ENCODE measurements at regions not wholly inside any gene's neighbourhood (a gene's known extent, or its start where the extent isn't known, plus 50 kb on each side); places are given as distances from the start of the nearest gene placed in this dataset.
A peak's percentile ranks its signal among the peaks of the same experiment; 100 is the strongest.

DNA sequence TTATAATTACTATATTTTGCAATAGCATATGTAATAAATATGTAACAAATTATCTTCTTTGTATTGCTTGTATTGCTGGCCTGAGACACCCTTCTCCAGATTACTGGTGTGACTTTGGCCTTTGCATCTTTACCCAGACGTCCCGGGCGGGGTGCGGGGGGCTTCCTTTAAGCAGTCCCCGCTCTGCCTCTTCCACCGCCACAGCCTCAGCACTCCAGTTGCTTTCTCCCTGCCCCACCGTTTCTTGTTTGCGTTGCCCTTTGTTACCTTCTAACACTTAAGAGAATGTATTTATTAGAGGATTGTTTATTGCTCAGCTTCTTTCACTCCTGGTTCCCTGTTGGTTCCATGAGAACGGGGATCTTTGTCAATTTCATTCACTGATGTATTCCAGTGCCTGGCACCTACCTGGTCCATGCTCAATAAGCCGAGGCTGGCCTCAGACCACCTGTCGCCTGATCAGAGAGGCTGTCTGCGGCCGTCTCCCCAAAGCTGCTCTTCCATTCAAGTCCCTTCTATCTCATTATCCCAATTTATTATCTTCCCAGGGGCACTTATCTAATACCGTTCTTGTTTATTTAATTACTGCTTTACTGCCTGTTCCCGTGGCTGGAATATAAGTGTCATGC, 100.5 kb upstream of the RFLNA start:
- H3K27me3 Mint-ChIP-seq: peaks cover 6% of the 10 kb centered on the region
- peaks cover 5% of the 10 kb centered on the region for H3K36me3 Mint-ChIP-seq
- no peak overlapping the region for H3K27ac Mint-ChIP-seq
- peaks cover 0 to 1% (median 0%) of the 10 kb centered on the region in 3 donors for H3K4me1 Mint-ChIP-seq
- H3K9me3 Mint-ChIP-seq: peaks cover 0 to 9% (median 6%) of the 10 kb centered on the region in 3 donors
- H3K4me3 Mint-ChIP-seq: peak overlapping the region in 1 of 4 donors; percentile 45

DNA sequence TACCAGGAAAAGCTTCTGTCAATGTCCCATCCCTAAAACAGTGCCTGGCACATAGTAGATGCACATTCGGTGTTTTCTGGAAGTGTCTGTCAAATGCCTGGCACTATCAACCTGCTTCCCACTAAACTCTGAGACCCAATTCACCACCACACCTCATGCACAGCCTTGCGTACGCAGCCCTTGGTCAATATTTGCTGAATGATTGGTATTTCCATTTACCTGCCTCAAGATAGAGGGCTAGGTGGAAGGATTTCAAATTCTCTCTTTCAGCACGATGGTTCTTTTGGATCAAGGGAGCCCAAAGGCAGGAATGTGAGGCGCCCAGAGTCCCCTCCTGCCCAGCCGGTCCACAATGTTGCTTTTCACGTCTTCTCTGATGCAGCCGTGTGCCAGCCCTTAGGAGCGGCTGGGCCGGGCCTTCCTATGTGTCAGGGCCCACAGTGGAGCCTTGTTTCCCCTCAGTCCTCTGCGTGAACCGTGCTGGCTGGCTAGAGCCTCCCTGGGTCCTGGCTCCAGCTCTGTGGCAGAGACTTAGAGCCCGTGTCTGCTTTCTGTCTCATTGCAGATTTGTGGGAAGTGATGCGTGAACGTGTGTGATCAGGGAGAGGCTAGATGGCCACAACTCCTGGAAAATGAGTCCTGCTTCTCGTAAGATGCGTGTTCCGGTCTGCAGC, 99.9 kb upstream of the RFLNA start:
- peaks cover 0 to 1% (median 0%) of the 10 kb centered on the region in 3 donors for H3K4me1 Mint-ChIP-seq
- peaks cover 9% of the 10 kb centered on the region for H3K27me3 Mint-ChIP-seq
- H3K27ac Mint-ChIP-seq: no peak overlapping the region
- peaks cover 0 to 12% (median 6%) of the 10 kb centered on the region in 3 donors for H3K9me3 Mint-ChIP-seq
- H3K36me3 Mint-ChIP-seq: peaks cover 5% of the 10 kb centered on the region
- H3K4me3 Mint-ChIP-seq: no peak overlapping the region

DNA sequence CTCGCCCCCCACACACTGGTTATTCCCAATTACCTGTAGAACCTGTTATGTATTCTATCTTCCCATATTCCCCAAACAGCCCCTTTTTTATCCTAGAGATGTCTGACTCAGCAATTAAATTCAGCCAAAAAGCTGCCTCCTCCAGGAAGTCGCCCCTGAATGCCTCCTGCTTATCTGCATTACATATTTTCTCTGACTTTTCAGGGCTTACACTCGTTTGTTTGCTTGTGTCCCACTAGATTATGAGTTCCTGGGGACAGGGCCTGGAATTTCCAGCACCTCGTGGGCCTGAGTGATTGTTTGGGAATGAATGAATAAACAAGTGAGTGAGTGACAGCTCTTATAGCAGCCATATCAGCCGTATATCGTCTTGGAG, 99.3 kb upstream of the RFLNA start:
- Mint-ChIP-seq H3K9me3 (peaks cover 0 to 15% (median 6%) of the 10 kb centered on the region in 3 donors), H3K4me1 (peaks cover 0 to 1% (median 0%) of the 10 kb centered on the region in 3 donors), H3K36me3 (peaks cover 5% of the 10 kb centered on the region), H3K27ac (no peak overlapping the region), H3K27me3 (peaks cover 9% of the 10 kb centered on the region), H3K4me3 (no peak overlapping the region)

DNA sequence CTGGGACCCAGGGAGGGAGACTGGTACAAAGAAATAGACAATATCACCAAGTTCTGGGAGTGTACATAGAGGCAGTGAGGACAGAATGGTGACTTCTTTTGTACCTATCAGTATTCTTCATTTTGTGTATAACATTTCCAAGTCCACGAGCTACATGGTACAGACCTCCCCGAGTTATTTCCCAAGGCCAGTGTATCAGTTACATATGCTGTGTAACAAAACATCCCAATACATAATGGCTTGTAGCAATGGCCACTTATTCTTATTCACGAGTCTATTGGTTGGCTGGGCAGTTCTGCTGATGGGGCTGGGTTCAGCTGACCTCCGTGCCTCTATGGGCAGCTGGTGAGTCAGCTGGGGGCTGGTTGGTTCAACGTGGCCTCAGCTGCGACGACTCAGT, 98.7 kb upstream of the RFLNA start:
- H3K27me3 Mint-ChIP-seq: peaks cover 9% of the 10 kb centered on the region
- H3K27ac Mint-ChIP-seq: no peak overlapping the region
- peaks cover 5% of the 10 kb centered on the region for H3K36me3 Mint-ChIP-seq
- no peak overlapping the region for H3K4me3 Mint-ChIP-seq
- H3K4me1 Mint-ChIP-seq: peaks cover 0 to 1% (median 0%) of the 10 kb centered on the region in 3 donors
- peaks cover 2 to 19% (median 7%) of the 10 kb centered on the region in 3 donors for H3K9me3 Mint-ChIP-seq

DNA sequence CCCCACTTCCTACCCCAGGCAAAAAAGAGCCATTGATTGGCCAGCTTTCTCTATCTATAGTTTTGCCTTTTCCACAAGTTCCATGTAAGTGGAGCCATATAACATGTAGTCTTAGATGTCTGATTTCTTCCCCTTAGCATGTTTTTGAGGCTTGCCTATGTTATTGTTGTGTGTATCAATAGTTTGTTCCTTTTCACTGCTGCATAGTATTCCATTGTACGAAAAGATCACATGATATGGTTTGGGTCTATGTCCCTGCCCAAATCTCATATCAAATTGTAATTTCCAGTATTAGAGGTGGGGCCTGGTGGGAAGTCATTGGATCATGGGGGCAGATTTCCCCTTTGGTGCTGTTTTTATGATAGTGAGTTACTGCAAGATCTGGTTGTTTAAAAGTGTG, 93.6 kb upstream of the RFLNA start:
- Mint-ChIP-seq H3K36me3 (peaks cover 3% of the 10 kb centered on the region), H3K4me1 (peaks cover 0 to 1% (median 0%) of the 10 kb centered on the region in 3 donors), H3K9me3 (peaks cover 8 to 19% (median 16%) of the 10 kb centered on the region in 3 donors), H3K27ac (no peak overlapping the region), H3K4me3 (no peak overlapping the region), H3K27me3 (peaks cover 5% of the 10 kb centered on the region)

DNA sequence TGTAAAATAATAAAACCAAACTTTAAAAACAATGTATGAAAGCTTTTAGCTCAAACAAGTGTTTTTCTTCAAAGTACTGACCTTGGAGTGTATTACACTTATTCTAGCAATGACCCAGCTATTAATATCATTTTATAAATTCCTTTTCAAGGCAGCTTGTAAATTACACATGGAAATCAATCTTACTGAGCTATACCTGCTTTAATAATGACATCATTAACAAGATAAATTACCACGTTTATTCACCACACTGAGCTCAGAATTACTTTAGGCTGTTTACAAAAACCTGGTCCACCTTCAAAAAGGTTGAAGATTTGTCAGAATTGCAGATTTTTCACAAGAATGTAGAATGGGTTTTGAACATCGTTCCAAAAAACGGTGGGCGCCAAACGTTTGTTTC, 91.7 kb upstream of the RFLNA start:
- Mint-ChIP-seq H3K36me3 (peaks cover 3% of the 10 kb centered on the region), H3K9me3 (peaks cover 4 to 19% (median 17%) of the 10 kb centered on the region in 3 donors), H3K4me1 (no peaks in the 10 kb centered on the region), H3K27ac (no peak overlapping the region), H3K4me3 (no peak overlapping the region), H3K27me3 (peaks cover 8% of the 10 kb centered on the region)

DNA sequence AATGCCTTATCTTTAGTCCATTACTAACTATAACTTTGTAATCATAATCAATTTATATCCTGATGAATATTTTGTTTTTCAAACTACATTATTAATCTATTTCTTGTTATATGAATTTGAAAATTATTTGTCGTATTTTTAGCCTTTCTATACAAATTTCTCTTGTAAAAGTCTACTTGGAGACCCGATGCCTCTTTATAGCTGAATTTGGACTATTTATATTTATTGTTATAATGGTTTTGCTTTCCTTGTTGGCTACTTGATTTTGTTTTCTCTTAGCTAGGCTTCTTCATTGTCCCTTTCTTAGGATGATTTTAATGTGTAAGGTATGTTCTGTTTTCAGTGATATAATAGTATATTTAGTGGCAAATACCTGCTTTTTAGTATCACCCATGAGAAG, 89.5 kb upstream of the RFLNA start:
- H3K4me3 Mint-ChIP-seq: no peak overlapping the region
- H3K9me3 Mint-ChIP-seq: peaks cover 4 to 19% (median 12%) of the 10 kb centered on the region in 3 donors
- peaks cover 3% of the 10 kb centered on the region for H3K36me3 Mint-ChIP-seq
- no peak overlapping the region for H3K27ac Mint-ChIP-seq
- peaks cover 5% of the 10 kb centered on the region for H3K27me3 Mint-ChIP-seq
- H3K4me1 Mint-ChIP-seq: no peaks in the 10 kb centered on the region

DNA sequence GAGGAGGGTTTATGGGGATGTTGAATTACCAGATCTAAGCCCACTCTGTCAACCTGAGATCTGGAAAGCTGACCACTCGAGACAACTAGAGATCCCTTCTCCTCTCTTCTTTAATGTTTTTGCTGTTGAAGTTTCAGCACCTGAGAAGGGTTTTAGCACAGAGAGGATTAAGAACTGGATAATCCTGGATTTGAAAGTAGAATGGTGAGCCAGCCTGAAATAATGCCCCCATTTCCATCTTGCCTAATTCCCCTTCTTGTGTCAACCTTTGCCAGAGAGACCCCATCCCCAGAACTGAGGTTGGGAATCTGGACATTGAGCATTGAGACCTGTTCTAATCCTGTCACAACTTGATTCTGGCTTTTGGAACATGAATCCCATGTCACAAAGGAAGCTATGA, 87.8 kb upstream of the RFLNA start:
- H3K27ac Mint-ChIP-seq: no peak overlapping the region
- H3K4me3 Mint-ChIP-seq: no peak overlapping the region
- peaks cover 5% of the 10 kb centered on the region for H3K27me3 Mint-ChIP-seq
- H3K4me1 Mint-ChIP-seq: no peaks in the 10 kb centered on the region
- peaks cover 3% of the 10 kb centered on the region for H3K36me3 Mint-ChIP-seq
- H3K9me3 Mint-ChIP-seq: peaks cover 2 to 20% (median 6%) of the 10 kb centered on the region in 3 donors

DNA sequence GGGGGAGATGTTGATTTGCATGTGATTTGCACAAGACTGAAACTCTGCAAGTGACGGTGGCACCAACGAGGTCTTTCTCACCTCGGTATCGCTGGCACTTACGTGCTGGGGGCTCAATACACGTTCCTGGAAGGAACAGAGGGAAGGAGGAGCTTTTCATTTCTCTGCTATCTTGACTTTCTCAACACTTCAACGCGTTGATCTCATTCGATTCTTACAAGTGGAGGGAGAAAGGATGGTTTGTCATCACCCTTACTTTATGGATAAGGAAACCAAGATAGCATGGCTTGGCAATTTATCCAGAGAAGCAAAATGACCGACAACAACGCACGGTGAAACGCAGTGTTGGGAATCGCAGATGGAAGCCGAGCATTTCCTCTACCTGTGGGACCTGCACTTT, 87.3 kb upstream of the RFLNA start:
- Mint-ChIP-seq H3K9me3 (peaks cover 2 to 20% (median 6%) of the 10 kb centered on the region in 3 donors), H3K36me3 (peaks cover 3% of the 10 kb centered on the region), H3K27me3 (peaks cover 5% of the 10 kb centered on the region)

DNA sequence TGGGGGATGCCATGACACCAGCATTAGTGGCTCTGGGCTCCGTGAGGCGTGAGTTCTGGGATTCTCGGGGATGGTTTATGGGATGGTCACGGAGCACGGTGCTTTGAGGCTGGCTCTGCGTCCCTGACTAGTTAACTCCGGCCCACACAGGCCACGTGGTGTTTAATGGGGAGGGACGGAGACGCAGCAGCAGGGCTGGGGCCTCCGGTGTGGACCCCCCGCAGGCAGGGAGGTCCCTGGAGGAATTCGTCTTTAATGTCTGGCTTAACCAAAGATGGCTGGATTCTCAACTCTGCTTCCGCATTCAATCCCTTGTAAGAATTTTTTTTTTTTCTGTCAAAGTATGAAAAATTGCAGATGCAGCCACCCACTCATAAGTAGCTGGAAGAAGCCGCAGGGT, 86.4 kb upstream of the RFLNA start:
- H3K4me1 Mint-ChIP-seq: no peaks in the 10 kb centered on the region
- H3K27ac Mint-ChIP-seq: no peak overlapping the region

More for the DNA sequence above, 87.3 kb upstream of the RFLNA start:
- Mint-ChIP-seq H3K4me3 (no peak overlapping the region), H3K27ac (no peak overlapping the region), H3K4me1 (no peaks in the 10 kb centered on the region)

DNA sequence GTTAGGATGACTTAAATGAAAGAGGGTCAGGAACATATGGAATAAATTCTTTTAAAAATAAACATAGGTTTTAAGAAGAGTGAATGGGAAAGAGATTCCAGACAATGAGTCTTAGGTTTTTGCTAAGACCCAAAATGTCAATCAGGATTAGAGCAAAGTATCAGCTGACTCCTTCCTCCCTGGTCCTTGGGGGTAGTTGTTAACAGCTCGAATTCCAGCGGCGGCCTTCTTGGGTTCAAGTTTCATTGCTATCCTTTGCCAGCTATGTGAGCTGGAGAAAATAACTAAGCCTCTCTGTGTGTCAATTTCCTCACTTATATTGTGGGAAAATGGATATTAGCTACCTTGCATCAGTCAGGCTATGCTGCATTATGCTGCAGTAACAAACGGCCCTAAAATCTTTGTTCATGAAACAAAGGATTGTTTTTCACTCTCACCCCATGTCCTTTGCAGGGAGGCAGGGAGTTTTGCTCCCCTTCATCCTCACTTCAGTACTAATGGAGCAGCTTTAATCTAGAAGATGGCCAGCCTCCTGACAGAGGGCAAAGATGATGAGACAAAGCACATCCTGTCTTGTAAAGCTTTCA, 83.8 kb upstream of the RFLNA start:
- H3K27ac Mint-ChIP-seq: no peak overlapping the region
- peaks cover 6 to 25% (median 16%) of the 10 kb centered on the region in 3 donors for H3K9me3 Mint-ChIP-seq
- no peak overlapping the region for H3K4me3 Mint-ChIP-seq
- no peaks in the 10 kb centered on the region for H3K36me3 Mint-ChIP-seq
- peaks cover 7% of the 10 kb centered on the region for H3K27me3 Mint-ChIP-seq
- H3K4me1 Mint-ChIP-seq: no peaks in the 10 kb centered on the region

More for the DNA sequence above, 86.4 kb upstream of the RFLNA start:
- H3K27me3 Mint-ChIP-seq: peaks cover 9% of the 10 kb centered on the region
- H3K36me3 Mint-ChIP-seq: peaks cover 3% of the 10 kb centered on the region
- peaks cover 5 to 22% (median 7%) of the 10 kb centered on the region in 3 donors for H3K9me3 Mint-ChIP-seq
- no peak overlapping the region for H3K4me3 Mint-ChIP-seq

DNA sequence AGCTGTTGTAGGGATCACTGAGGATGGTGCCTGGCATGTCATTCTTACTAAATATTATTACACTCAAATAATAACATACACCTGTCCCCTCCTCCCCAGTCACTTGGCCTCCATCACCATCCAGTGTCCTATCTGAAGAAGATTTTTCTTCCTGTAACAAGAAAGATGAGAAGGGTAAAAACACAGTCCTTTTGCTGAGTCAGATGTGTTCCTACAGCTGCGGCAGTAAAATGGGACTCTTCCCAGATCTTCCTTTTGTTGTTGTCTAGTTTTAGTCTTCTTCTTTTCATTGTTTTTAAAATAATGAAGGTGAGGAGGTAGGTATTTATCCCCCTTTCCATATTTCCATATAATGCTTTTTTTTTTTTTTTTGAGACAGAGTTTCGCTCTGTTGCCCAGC, 83.1 kb upstream of the RFLNA start:
- no peak overlapping the region for H3K4me3 Mint-ChIP-seq
- H3K4me1 Mint-ChIP-seq: no peaks in the 10 kb centered on the region
- no peaks in the 10 kb centered on the region for H3K36me3 Mint-ChIP-seq
- peaks cover 6 to 23% (median 11%) of the 10 kb centered on the region in 3 donors for H3K9me3 Mint-ChIP-seq
- H3K27me3 Mint-ChIP-seq: peaks cover 7% of the 10 kb centered on the region
- H3K27ac Mint-ChIP-seq: no peak overlapping the region

DNA sequence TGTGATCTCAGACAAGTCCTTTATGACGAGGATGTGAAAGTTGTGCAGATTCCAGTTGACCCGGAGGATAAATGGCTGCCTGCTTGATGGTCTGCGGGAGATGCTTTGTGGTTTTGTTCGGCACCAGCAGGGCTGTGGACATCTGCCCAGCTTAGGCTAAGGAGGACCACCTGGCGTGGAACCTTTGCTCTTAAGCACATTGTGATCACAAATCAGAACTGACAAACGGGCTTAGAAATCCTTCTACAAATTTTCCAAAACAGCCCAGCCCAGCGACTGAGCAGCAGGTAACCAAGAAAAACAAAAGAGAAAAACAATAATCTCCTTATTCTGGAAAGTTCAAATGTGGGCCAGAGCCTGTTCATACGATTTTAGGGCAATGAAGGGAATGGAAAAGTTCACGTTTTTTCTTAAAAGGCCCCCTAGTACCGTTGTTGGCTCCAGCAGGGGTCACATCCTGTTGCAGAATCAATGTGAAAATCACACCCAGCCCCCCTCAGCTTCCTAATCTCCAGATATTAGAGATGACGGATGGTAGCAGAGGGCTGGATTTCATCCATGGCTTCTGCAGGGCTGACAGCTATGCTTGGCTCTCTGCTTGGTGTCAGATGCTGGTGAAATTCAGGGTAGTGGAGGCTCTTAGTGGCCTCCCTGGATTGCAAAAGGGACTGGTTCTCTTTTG, 81.1 kb upstream of the RFLNA start:
- H3K27me3 Mint-ChIP-seq: peaks cover 13% of the 10 kb centered on the region
- H3K36me3 Mint-ChIP-seq: no peaks in the 10 kb centered on the region
- no peak overlapping the region for H3K27ac Mint-ChIP-seq
- no peak overlapping the region for H3K4me3 Mint-ChIP-seq
- H3K4me1 Mint-ChIP-seq: no peaks in the 10 kb centered on the region
- peaks cover 6 to 23% (median 10%) of the 10 kb centered on the region in 3 donors for H3K9me3 Mint-ChIP-seq

DNA sequence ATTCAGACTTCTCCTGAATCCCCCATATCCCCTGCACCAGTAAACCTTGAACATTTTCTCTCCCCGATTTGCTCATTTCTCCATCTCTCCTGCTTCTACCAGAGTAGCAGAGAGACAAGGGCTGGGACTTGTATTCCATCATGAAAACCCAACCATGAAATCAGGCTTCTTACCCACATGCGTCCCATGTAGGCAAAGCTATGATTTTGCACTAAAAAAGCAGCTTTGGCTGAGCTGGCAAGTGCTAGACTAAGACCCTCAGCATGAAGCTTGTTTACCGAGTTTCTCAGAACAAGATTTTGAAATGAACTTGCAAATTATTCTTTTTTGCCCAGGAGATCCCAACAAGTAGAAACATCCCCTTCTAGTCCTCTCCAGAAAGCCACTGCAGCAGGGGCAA, 80.3 kb upstream of the RFLNA start:
- no peak overlapping the region for H3K4me3 Mint-ChIP-seq
- H3K27ac Mint-ChIP-seq: no peak overlapping the region
- peaks cover 3% of the 10 kb centered on the region for H3K36me3 Mint-ChIP-seq
- H3K4me1 Mint-ChIP-seq: no peaks in the 10 kb centered on the region
- peaks cover 6 to 23% (median 10%) of the 10 kb centered on the region in 3 donors for H3K9me3 Mint-ChIP-seq
- peaks cover 13% of the 10 kb centered on the region for H3K27me3 Mint-ChIP-seq

DNA sequence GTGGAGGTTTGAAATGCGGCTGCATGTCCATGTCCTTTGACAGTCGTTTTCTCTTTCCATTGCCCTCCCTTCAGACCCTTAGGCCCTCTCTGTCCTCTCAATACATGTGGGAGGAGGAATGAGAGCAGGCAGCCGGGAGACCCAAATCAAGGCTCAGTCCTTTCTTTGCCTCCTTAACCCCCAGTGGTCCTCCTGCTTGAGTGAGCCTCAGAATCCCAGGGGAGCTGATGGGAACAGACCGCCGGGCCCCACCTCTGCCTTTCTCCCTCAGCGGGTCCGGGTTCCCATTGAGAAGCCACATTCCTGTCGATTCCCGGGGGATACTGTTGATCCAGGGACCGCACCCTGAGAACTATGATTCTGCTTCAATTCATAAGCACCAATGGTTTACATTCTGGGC, 77.9 kb upstream of the RFLNA start:
- no peak overlapping the region for H3K27ac Mint-ChIP-seq
- peaks cover 7% of the 10 kb centered on the region for H3K36me3 Mint-ChIP-seq
- peaks cover 20% of the 10 kb centered on the region for H3K27me3 Mint-ChIP-seq
- H3K4me3 Mint-ChIP-seq: no peak overlapping the region
- no peaks in the 10 kb centered on the region for H3K4me1 Mint-ChIP-seq
- peaks cover 9 to 18% (median 16%) of the 10 kb centered on the region in 3 donors for H3K9me3 Mint-ChIP-seq

Data from IgD-negative memory B cell (primary cell).